Prostate gland (tissue), 2 donors: ENCODE measurements at regions not wholly inside any gene's neighbourhood (a gene's known extent, or its start where the extent isn't known, plus 50 kb on each side); places are given as distances from the start of the nearest gene placed in this dataset.

Experiments used
- POLR2A ChIP-seq: fragments of 450-650 bp; IDR thresholded peaks from one replicate; pipeline ENCODE4 v1.6.1; 2016; ENCODE audit warnings: antibody characterized with exemption, mild to moderate bottlenecking
- TF ChIP-seq, protein P1 (sequence below), 4 experiments: fragments of 200-600 bp in 2 of 4; fragments of 450-650 bp in 2 of 4; sonication (generic) in 2 of 4; IDR thresholded peaks; 1 replicate in 3 of 4; 2 replicates in 1 of 4; pipeline ENCODE4 v1.5.1; 2016 to 2019; ENCODE audit warnings: antibody characterized with exemption in 4 of 4, mild to moderate bottlenecking in 2 of 4, moderate library complexity in 2 of 4

DNA sequence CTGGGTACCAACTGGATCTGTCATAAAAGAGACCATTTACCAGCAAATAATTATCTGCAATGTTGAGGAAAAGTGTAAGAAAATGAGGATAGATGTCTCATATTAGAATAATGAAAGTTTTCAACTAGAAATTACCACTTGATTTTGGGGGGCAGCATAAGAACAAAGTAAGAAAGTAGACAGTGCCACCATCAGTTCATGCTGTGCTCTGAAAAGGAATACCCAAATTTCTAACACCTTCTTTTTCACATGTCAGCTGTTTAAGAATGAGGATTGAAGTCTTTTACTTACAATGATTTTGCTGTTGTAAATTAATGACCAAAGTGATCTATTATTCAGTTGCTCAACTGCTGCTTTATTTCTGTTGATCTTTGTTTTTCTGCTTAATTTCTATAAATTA lies 578.3 kb downstream of the ETV1 start:
- TF ChIP-seq POLR2A: no peak
- TF ChIP-seq, protein P1, sequence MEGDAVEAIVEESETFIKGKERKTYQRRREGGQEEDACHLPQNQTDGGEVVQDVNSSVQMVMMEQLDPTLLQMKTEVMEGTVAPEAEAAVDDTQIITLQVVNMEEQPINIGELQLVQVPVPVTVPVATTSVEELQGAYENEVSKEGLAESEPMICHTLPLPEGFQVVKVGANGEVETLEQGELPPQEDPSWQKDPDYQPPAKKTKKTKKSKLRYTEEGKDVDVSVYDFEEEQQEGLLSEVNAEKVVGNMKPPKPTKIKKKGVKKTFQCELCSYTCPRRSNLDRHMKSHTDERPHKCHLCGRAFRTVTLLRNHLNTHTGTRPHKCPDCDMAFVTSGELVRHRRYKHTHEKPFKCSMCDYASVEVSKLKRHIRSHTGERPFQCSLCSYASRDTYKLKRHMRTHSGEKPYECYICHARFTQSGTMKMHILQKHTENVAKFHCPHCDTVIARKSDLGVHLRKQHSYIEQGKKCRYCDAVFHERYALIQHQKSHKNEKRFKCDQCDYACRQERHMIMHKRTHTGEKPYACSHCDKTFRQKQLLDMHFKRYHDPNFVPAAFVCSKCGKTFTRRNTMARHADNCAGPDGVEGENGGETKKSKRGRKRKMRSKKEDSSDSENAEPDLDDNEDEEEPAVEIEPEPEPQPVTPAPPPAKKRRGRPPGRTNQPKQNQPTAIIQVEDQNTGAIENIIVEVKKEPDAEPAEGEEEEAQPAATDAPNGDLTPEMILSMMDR (IDR thresholded peaks at IDR 0.05): no peak
